Stimulated activated CD4-positive, alpha-beta T cell treated with anti-CD3 and anti-CD28 coated beads, Interleukin-1b, Interleukin-23, amount 100 ng/mL, for 1 hour (primary cell): ENCODE measurements at regions not wholly inside any gene's neighbourhood (a gene's known extent, or its start where the extent isn't known, plus 50 kb on each side); places are given as distances from the start of the nearest gene placed in this dataset.
"Not testable (repeated sequence)": the region's sequence is repeated elsewhere in the genome, so short reads cannot be mapped to it uniquely, and the experiment has no call there.

ENCODE experiments used
- DNase-seq, 2 donors: peaks; one replicate each; pipeline ENCODE4 v3.0.0-alpha.2; 2020; ENCODE audit warnings: low read depth in 2 of 2

GRCh38 chr15:45810201-45810600, 175.4 kb downstream of the SQOR start:
- DNase-seq, result no peak

- no peak for DNase-seq
These were observed 177.4 kb downstream of the SQOR start for GRCh38 chr15:45812200-45812599.

GRCh38 chr15:45817578-45817977, 182.7 kb downstream of the SQOR start:
- DNase-seq, result not testable (repeated sequence)

GRCh38 chr15:45821390-45821789, 186.6 kb downstream of the SQOR start:
- no peak for DNase-seq

- DNase-seq, result not testable (repeated sequence)
These were observed 188.1 kb downstream of the SQOR start for GRCh38 chr15:45822968-45823367.

GRCh38 chr15:45827275-45827674, 192.4 kb downstream of the SQOR start:
- no peak for DNase-seq

- DNase-seq, result no peak
These were observed 192.9 kb downstream of the SQOR start for GRCh38 chr15:45827766-45828165.

- no peak for DNase-seq
These were observed 194.7 kb downstream of the SQOR start for GRCh38 chr15:45829336-45830153.

- no peak for DNase-seq
These were observed 197.0 kb downstream of the SQOR start for GRCh38 chr15:45831787-45832186.

GRCh38 chr15:45834622-45835021, 199.8 kb downstream of the SQOR start:
- no peak for DNase-seq

GRCh38 chr15:45842151-45842550, 207.3 kb downstream of the SQOR start:
- no peak for DNase-seq

- DNase-seq, result no peak
These were observed 212.8 kb downstream of the SQOR start for GRCh38 chr15:45847645-45848044.

- DNase-seq, result no peak
These were observed 214.3 kb downstream of the SQOR start for GRCh38 chr15:45849136-45849535.

- DNase-seq, result no peak
These were observed 219.8 kb downstream of the SQOR start for GRCh38 chr15:45854455-45855202.

GRCh38 chr15:45855210-45855906, 220.5 kb downstream of the SQOR start:
- DNase-seq, result no peak

GRCh38 chr15:45855907-45856579, 221.2 kb downstream of the SQOR start:
- DNase-seq, result no peak

- DNase-seq, result no peak
These were observed 222.5 kb downstream of the SQOR start for GRCh38 chr15:45857291-45857690.

- DNase-seq, result no peak
These were observed 223.7 kb downstream of the SQOR start for GRCh38 chr15:45858491-45858890.

- no peak for DNase-seq
These were observed 227.2 kb downstream of the SQOR start for GRCh38 chr15:45862034-45862433.

- DNase-seq, result no peak
These were observed 229.2 kb downstream of the SQOR start for GRCh38 chr15:45863881-45864580.

- DNase-seq, result no peak
These were observed 231.8 kb downstream of the SQOR start for GRCh38 chr15:45866616-45867015.
